Left lung (tissue), 4 donors: ENCODE measurements at regions not wholly inside any gene's neighbourhood (a gene's known extent, or its start where the extent isn't known, plus 50 kb on each side); places are given as distances from the start of the nearest gene placed in this dataset.

Experiments used
- ATAC-seq: fragments of 200-7000 bp; cut with Tn5 transposase; one replicate; pipeline ENCODE4 v1.9.1; 2020; ENCODE audit warnings: moderate library complexity
- DNase-seq, 4 donors: peaks; one replicate each; pipeline ENCODE4 v3.0.0-alpha.2; 2013 to 2020
- H3K27ac ChIP-seq, 2 donors: fragments of 200-600 bp; sonication (generic) in 1 of 2; one replicate each; pipeline versions ENCODE4 v1.5.0 to v1.8.0; 2020 to 2021
- H3K27me3 ChIP-seq, 2 donors: fragments of 200-600 bp; sonication (generic) in 1 of 2; one replicate each; pipeline versions ENCODE4 v1.5.0 to v1.8.0; 2020 to 2021
- H3K36me3 ChIP-seq, 2 donors: fragments of 200-600 bp; sonication (generic) in 1 of 2; one replicate each; pipeline versions ENCODE4 v1.5.0 to v1.8.0; 2020 to 2021
- H3K4me1 ChIP-seq, 2 donors: fragments of 200-600 bp; one replicate each; pipeline ENCODE4 v1.8.0; 2021
- H3K4me3 ChIP-seq, 2 donors: fragments of 200-600 bp; sonication (generic) in 1 of 2; one replicate each; pipeline versions ENCODE4 v1.5.0 to v1.8.0; 2020 to 2021; ENCODE audit warnings: mild to moderate bottlenecking in 1 of 2
- H3K9me3 ChIP-seq, 2 donors: fragments of 200-600 bp; sonication (generic) in 1 of 2; one replicate each; pipeline versions ENCODE4 v1.5.0 to v1.8.0; 2020 to 2021
- intact Hi-C, 2 donors: fragments of 100-400 bp; cut with DNase I; formaldehyde crosslinking; loops; one replicate each; pipeline versions ENCODE4 v1.11.2 to v1.14.2; 2022
- TF ChIP-seq, protein P1 (sequence below), 2 donors: fragments of 200-600 bp; sonication (generic) in 1 of 2; IDR thresholded peaks; one replicate each; pipeline versions ENCODE4 v1.5.0 to v1.8.0; 2021; ENCODE audit warnings: antibody characterized with exemption in 2 of 2
- donor health status: DM: no; HTN: yes; CAD: no.
- donor health status: DM: no; HTN: no; CAD: no.

GRCh38 chr16:62657116-62657515, 620.9 kb upstream of the CDH8 start:
- H3K27ac ChIP-seq = no peak overlapping the region
- DNase-seq = no peak
- no peaks in the 10 kb centered on the region for H3K9me3 ChIP-seq
- no peaks in the 10 kb centered on the region for H3K27me3 ChIP-seq
- TF ChIP-seq, protein P1, sequence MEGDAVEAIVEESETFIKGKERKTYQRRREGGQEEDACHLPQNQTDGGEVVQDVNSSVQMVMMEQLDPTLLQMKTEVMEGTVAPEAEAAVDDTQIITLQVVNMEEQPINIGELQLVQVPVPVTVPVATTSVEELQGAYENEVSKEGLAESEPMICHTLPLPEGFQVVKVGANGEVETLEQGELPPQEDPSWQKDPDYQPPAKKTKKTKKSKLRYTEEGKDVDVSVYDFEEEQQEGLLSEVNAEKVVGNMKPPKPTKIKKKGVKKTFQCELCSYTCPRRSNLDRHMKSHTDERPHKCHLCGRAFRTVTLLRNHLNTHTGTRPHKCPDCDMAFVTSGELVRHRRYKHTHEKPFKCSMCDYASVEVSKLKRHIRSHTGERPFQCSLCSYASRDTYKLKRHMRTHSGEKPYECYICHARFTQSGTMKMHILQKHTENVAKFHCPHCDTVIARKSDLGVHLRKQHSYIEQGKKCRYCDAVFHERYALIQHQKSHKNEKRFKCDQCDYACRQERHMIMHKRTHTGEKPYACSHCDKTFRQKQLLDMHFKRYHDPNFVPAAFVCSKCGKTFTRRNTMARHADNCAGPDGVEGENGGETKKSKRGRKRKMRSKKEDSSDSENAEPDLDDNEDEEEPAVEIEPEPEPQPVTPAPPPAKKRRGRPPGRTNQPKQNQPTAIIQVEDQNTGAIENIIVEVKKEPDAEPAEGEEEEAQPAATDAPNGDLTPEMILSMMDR (IDR thresholded peaks at IDR 0.05) = no peak
- ATAC-seq = no peak
- no peak overlapping the region for H3K4me3 ChIP-seq
- no peaks in the 10 kb centered on the region for H3K36me3 ChIP-seq
- intact Hi-C loops = no loop called here
- no peaks in the 10 kb centered on the region for H3K4me1 ChIP-seq

- TF ChIP-seq, protein P1 (IDR thresholded peaks at IDR 0.05) = no peak
- no peak for ATAC-seq
- no peak overlapping the region for H3K27ac ChIP-seq
- no peaks in the 10 kb centered on the region for H3K27me3 ChIP-seq
- peaks cover 0 to 3% of the 10 kb centered on the region in 2 donors for H3K9me3 ChIP-seq
- no peak overlapping the region for H3K4me3 ChIP-seq
- no peaks in the 10 kb centered on the region for H3K36me3 ChIP-seq
- H3K4me1 ChIP-seq = no peaks in the 10 kb centered on the region
- intact Hi-C loops = no loop called here
- DNase-seq = no peak
These were observed 616.3 kb upstream of the CDH8 start for GRCh38 chr16:62652441-62653120.

DNA sequence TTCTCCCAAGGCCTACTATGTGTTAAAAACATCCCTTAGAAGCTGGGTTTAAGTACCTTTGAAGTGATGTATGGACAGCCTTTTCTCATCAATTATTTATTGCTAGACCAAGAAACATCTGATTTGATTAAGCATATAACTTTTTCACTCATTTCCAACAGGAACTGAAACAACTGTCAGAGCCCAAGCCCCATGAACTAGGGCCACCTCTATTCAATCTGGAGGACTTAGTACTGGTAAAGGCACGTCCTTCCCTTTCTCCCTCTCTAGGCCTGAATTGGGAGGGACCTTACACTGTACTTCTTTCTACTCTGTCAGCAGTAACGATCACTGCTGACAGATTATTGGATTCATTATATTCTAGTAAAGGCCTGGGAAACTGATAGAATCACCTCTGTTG, 612.0 kb upstream of the CDH8 start:
- ATAC-seq (no peak), DNase-seq (no peak)
- TF ChIP-seq, protein P1 (IDR thresholded peaks at IDR 0.05) = no peak
- Histone ChIP-seq H3K9me3 (peaks cover 0 to 5% of the 10 kb centered on the region in 2 donors), H3K27me3 (no peaks in the 10 kb centered on the region), H3K36me3 (no peaks in the 10 kb centered on the region), H3K27ac (no peak overlapping the region), H3K4me1 (no peaks in the 10 kb centered on the region), H3K4me3 (no peak overlapping the region)
- intact Hi-C loops = no loop called here

DNA sequence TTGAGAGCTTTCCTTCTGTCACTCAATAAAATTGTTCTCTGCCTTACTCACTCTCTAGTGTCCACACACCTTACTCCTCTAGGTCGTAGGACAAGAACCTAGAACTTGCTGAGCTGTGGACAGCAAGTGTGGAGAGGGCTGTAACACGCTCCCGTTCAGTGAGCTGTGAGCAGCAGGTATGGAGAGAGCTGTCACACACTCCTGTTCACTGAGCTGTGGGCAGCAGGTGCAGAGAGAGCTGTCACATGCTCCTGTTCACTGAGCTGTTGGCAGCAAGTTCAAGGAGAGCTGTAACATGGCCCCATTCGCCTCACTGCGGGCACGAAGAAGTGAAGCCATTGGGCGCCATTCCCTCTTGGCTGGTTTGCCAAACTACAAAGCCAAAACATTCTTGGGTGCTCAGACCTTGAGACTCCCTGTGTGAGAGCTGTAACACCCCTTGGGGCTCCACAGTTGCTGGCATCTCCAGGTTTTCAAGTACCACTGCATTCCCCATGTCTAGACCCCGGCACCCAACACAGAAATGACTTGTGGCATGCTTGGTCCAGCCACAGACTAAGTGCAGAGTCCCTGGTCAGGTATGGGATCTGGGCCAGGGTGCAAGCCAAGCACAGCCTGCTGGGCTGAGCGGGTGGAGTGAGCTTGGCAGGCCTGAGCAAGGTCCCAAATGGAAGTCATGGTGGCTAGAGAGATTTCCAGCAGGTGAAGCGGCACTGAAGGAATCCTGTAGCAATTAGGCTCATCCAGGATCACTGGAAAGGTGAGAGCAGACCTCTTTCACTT, 608.0 kb upstream of the CDH8 start:
- intact Hi-C loops = no loop called here
- ATAC-seq (no peak), DNase-seq (peak in 1 of 4 donors; percentile 25)
- TF ChIP-seq, protein P1 (IDR thresholded peaks at IDR 0.05) = no peak
- no peaks in the 10 kb centered on the region for H3K36me3 ChIP-seq
- H3K9me3 ChIP-seq = peaks cover 0 to 4% of the 10 kb centered on the region in 2 donors
- H3K4me1 ChIP-seq = no peaks in the 10 kb centered on the region
- H3K27ac ChIP-seq = no peak overlapping the region
- H3K27me3 ChIP-seq = no peaks in the 10 kb centered on the region
- no peak overlapping the region for H3K4me3 ChIP-seq

- intact Hi-C loops = no loop called here
These were observed 606.4 kb upstream of the CDH8 start for GRCh38 chr16:62642677-62643076.

More at GRCh38 chr16:62642677-62643076, 606.4 kb upstream of the CDH8 start:
- peaks cover 0 to 2% of the 10 kb centered on the region in 2 donors for H3K9me3 ChIP-seq
- DNase-seq (no peak), ATAC-seq (no peak)
- no peaks in the 10 kb centered on the region for H3K27me3 ChIP-seq
- H3K4me1 ChIP-seq = no peaks in the 10 kb centered on the region
- no peak overlapping the region for H3K27ac ChIP-seq
- TF ChIP-seq, protein P1 (IDR thresholded peaks at IDR 0.05) = no peak
- no peak overlapping the region for H3K4me3 ChIP-seq
- no peaks in the 10 kb centered on the region for H3K36me3 ChIP-seq
